Stimulated activated CD4-positive, alpha-beta T cell treated with anti-CD3 and anti-CD28 coated beads, TNF-alpha, amount 100 ng/mL, for 4 hours (primary cell): ENCODE measurements at regions not wholly inside any gene's neighbourhood (a gene's known extent, or its start where the extent isn't known, plus 50 kb on each side); places are given as distances from the start of the nearest gene placed in this dataset.
"Not testable (repeated sequence)": the region's sequence is repeated elsewhere in the genome, so short reads cannot be mapped to it uniquely, and the experiment has no call there.

Source experiments
- DNase-seq, 3 experiments: peaks; one replicate each; pipeline ENCODE4 v3.0.0-alpha.2; 2020; ENCODE audit warnings: low read depth in 3 of 3

- DNase-seq, result no peak
Measured at GRCh38 chr10:9504227-9504626, 1449.7 kb downstream of the GATA3 start.

GRCh38 chr10:9505546-9505945 lies 1451.1 kb downstream of the GATA3 start:
- DNase-seq, result no peak

GRCh38 chr10:9508606-9509005 lies 1454.1 kb downstream of the GATA3 start:
- DNase-seq, result no peak

- no peak for DNase-seq
Measured at GRCh38 chr10:9510626-9511025, 1456.1 kb downstream of the GATA3 start.

GRCh38 chr10:9515922-9516321 lies 1461.4 kb downstream of the GATA3 start:
- DNase-seq, result no peak

GRCh38 chr10:9535744-9536143 lies 1481.3 kb downstream of the GATA3 start:
- DNase-seq, result no peak

GRCh38 chr10:9545073-9545472 lies 1472.6 kb upstream of the CELF2 start:
- DNase-seq, result no peak

- DNase-seq, result no peak
Measured at GRCh38 chr10:9547936-9548904, 1469.5 kb upstream of the CELF2 start.

GRCh38 chr10:9550810-9551209 lies 1466.9 kb upstream of the CELF2 start:
- DNase-seq, result no peak

GRCh38 chr10:9554321-9554720 lies 1463.4 kb upstream of the CELF2 start:
- no peak for DNase-seq

- no peak for DNase-seq
Measured at GRCh38 chr10:9560976-9561375, 1456.7 kb upstream of the CELF2 start.

- DNase-seq, result no peak
Measured at GRCh38 chr10:9561821-9562505, 1455.7 kb upstream of the CELF2 start.

- DNase-seq, result no peak
Measured at GRCh38 chr10:9577746-9578145, 1439.9 kb upstream of the CELF2 start.

- DNase-seq, result no peak
Measured at GRCh38 chr10:9579110-9579705, 1438.5 kb upstream of the CELF2 start.

- not testable (repeated sequence) for DNase-seq
Measured at GRCh38 chr10:9582803-9583202, 1434.9 kb upstream of the CELF2 start.

- DNase-seq, result no peak
Measured at GRCh38 chr10:9596368-9596920, 1421.2 kb upstream of the CELF2 start.

- DNase-seq, result no peak
Measured at GRCh38 chr10:9602998-9603397, 1414.7 kb upstream of the CELF2 start.

- no peak for DNase-seq
Measured at GRCh38 chr10:9603972-9604371, 1413.7 kb upstream of the CELF2 start.

- no peak for DNase-seq
Measured at GRCh38 chr10:9605231-9605630, 1412.4 kb upstream of the CELF2 start.

- DNase-seq, result no peak
Measured at GRCh38 chr10:9608602-9609001, 1409.1 kb upstream of the CELF2 start.

- DNase-seq, result no peak
Measured at GRCh38 chr10:9613338-9614075, 1404.2 kb upstream of the CELF2 start.

- DNase-seq, result no peak
Measured at GRCh38 chr10:9615189-9615588, 1402.5 kb upstream of the CELF2 start.
